ENCODE measurements at regions not wholly inside any gene's neighbourhood (a gene's known extent, or its start where the extent isn't known, plus 50 kb on each side); places are given as distances from the start of the nearest gene placed in this dataset.

DNA sequence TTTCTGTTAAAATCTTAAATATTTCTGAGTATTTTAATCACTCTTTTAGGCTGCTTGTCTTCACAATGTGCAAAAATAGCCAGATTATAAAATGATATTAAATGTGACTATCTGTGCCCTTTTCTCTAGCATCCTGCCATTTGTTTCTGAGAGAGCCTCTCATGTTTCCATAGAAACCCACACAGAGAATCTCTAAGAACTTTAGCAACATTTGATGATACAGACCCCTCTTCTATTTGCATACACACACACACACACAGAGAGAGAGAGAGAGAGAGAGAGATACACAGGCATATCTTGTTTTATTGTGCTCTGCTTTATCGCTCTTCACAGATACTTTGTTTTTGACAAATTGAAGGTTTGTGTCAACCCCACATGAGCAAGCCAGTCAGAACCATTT is 134.5 kb upstream of the DDX18 start:
- Histone ChIP-seq H3K9ac (ENCODE audit: low read length) (no peak overlapping the region), H3K9me2 (ENCODE audit: insufficient read depth) (no peaks in the 10 kb centered on the region), H3K4me1 (ENCODE audit: control insufficient read depth in 1 of 2, insufficient read depth in 2 of 2, low read length in 2 of 2) (no peaks in the 10 kb centered on the region), H3K4me2 (ENCODE audit: low read length) (no peak overlapping the region), H4K20me1 (ENCODE audit: insufficient read depth) (no peaks in the 10 kb centered on the region), H3K27ac (ENCODE audit: low read depth, low read length) (no peak overlapping the region), H2AFZ (ENCODE audit: low read depth, low read length, poor library complexity, severe bottlenecking) (no peak overlapping the region), H3K27me3 (ENCODE audit: insufficient read depth, low read length) (no peaks in the 10 kb centered on the region), H3K9me3 (ENCODE audit: control insufficient read depth in 1 of 2, insufficient read depth in 1 of 2, low read depth in 1 of 2, low read length in 2 of 2) (no peaks in the 10 kb centered on the region), H3K4me3 (replicated peaks in 1 of 2; ENCODE audit: low read depth in 1 of 2, low read length in 2 of 2) (no peak overlapping the region), H3K79me2 (ENCODE audit: insufficient read depth, low read length) (no peaks in the 10 kb centered on the region), H3K36me3 (ENCODE audit: control insufficient read depth in 1 of 2, insufficient read depth in 2 of 2, low read length in 2 of 2) (no peaks in the 10 kb centered on the region)
- POLR2A ChIA-PET, result no interaction called here
- CTCF ChIA-PET, result no interaction called here
- RAD21 ChIA-PET (ENCODE audit: low non-redundant PET in 1 of 2, low total read pairs in 2 of 2, uncharacterized antibody in 2 of 2, unreplicated experiment in 2 of 2), result no interaction called here
- no peak for TF ChIP-seq EZH2phosphoT487 (IDR thresholded peaks at IDR 0.05; ENCODE audit: borderline replicate concordance)
- no peak for TF ChIP-seq POLR2A (IDR thresholded peaks at IDR 0.05; ENCODE audit: borderline replicate concordance, extremely low read depth, insufficient read depth, insufficient read length)
- TF ChIP-seq EGR1 (IDR thresholded peaks at IDR 0.05; ENCODE audit: low read depth), result no peak
- TF ChIP-seq, protein P1, sequence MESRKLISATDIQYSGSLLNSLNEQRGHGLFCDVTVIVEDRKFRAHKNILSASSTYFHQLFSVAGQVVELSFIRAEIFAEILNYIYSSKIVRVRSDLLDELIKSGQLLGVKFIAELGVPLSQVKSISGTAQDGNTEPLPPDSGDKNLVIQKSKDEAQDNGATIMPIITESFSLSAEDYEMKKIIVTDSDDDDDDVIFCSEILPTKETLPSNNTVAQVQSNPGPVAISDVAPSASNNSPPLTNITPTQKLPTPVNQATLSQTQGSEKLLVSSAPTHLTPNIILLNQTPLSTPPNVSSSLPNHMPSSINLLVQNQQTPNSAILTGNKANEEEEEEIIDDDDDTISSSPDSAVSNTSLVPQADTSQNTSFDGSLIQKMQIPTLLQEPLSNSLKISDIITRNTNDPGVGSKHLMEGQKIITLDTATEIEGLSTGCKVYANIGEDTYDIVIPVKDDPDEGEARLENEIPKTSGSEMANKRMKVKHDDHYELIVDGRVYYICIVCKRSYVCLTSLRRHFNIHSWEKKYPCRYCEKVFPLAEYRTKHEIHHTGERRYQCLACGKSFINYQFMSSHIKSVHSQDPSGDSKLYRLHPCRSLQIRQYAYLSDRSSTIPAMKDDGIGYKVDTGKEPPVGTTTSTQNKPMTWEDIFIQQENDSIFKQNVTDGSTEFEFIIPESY (IDR thresholded peaks at IDR 0.05; ENCODE audit: extremely low read depth, insufficient replicate concordance, low read length), result no peak
- no peak for TF ChIP-seq ZNF274 (IDR thresholded peaks at IDR 0.05; ENCODE audit: low read depth, low read length)
- TF ChIP-seq ELF1 (IDR thresholded peaks at IDR 0.05; ENCODE audit: borderline replicate concordance, low read depth), result no peak
- no peak for TF ChIP-seq SRF (IDR thresholded peaks at IDR 0.05; ENCODE audit: low read depth)
- TF ChIP-seq, protein P2, sequence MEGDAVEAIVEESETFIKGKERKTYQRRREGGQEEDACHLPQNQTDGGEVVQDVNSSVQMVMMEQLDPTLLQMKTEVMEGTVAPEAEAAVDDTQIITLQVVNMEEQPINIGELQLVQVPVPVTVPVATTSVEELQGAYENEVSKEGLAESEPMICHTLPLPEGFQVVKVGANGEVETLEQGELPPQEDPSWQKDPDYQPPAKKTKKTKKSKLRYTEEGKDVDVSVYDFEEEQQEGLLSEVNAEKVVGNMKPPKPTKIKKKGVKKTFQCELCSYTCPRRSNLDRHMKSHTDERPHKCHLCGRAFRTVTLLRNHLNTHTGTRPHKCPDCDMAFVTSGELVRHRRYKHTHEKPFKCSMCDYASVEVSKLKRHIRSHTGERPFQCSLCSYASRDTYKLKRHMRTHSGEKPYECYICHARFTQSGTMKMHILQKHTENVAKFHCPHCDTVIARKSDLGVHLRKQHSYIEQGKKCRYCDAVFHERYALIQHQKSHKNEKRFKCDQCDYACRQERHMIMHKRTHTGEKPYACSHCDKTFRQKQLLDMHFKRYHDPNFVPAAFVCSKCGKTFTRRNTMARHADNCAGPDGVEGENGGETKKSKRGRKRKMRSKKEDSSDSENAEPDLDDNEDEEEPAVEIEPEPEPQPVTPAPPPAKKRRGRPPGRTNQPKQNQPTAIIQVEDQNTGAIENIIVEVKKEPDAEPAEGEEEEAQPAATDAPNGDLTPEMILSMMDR (IDR thresholded peaks at IDR 0.05 in 2 of 3, conservative IDR thresholded peaks at IDR 0.05 in 1 of 3; ENCODE audit: borderline replicate concordance in 1 of 3, insufficient read depth in 1 of 3, low read depth in 2 of 3, low read length in 2 of 3), result no peak
- TF ChIP-seq, protein P3, sequence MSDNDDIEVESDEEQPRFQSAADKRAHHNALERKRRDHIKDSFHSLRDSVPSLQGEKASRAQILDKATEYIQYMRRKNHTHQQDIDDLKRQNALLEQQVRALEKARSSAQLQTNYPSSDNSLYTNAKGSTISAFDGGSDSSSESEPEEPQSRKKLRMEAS (IDR thresholded peaks at IDR 0.05), result no peak
- no peak for TF ChIP-seq CEBPB (IDR thresholded peaks at IDR 0.05; ENCODE audit: low read depth)
- DNase-seq (ENCODE audit: low read depth, low spot score) (no peak), ATAC-seq (no peak)
- intact Hi-C loops (cut with micrococcal nuclease), result loop anchor here (1.0 kb wide), 1 partner anchor 12 kb away; no protein-coding TSS in a partner anchor
- no TSS peak for BruUV-seq (replicated peaks)
